ENCODE measurements at regions not wholly inside any gene's neighbourhood (a gene's known extent, or its start where the extent isn't known, plus 50 kb on each side); places are given as distances from the start of the nearest gene placed in this dataset.

- no peaks in the 10 kb centered on the region for H3K9me3 Mint-ChIP-seq
- Histone ChIP-seq H3K4me1 (ENCODE audit: insufficient read depth, low read length) (no peaks in the 10 kb centered on the region), H3K9me3 (ENCODE audit: control insufficient read depth in 1 of 2, insufficient read depth in 1 of 2, low read length in 2 of 2) (no peaks in the 10 kb centered on the region), H3K27me3 (ENCODE audit: control insufficient read depth in 1 of 2, insufficient read depth in 2 of 2, low read length in 2 of 2) (no peaks in the 10 kb centered on the region), H3K4me3 (ENCODE audit: low read length) (no peak overlapping the region), H3K36me3 (ENCODE audit: insufficient read depth, low read length) (no peaks in the 10 kb centered on the region), H3K27ac (ENCODE audit: low read depth in 1 of 2, low read length in 2 of 2) (no peak overlapping the region)
- ChIA-PET POLR2A (interaction anchor here (0.7 kb wide), 1 partner anchor 139 kb away, joined by 3 read pairs; no protein-coding TSS in a partner anchor), CTCF (interaction anchor here (0.6 kb wide), 1 partner anchor 10 kb away, joined by 3 read pairs; no protein-coding TSS in a partner anchor)
- H3K4me3 Mint-ChIP-seq, result no peak overlapping the region
- ATAC-seq (ENCODE audit: poor library complexity) (no peak), DNase-seq (no peak)
- H3K27ac Mint-ChIP-seq, result no peak overlapping the region
- no peaks in the 10 kb centered on the region for H3K4me1 Mint-ChIP-seq (ENCODE audit: low read depth)
- H3K27me3 Mint-ChIP-seq, result no peaks in the 10 kb centered on the region
- TF ChIP-seq CTCF (IDR thresholded peaks at IDR 0.05), result no peak
- no peaks in the 10 kb centered on the region for H3K36me3 Mint-ChIP-seq (ENCODE audit: low read depth)
- intact Hi-C loops (cut with DNase I, micrococcal nuclease), result no loop called here
Measured at GRCh38 chr3:137297770-137298169, 340.0 kb downstream of the IL20RB start.

GRCh38 chr3:137300703-137301102, 342.9 kb downstream of the IL20RB start:
- Mint-ChIP-seq H3K36me3 (ENCODE audit: low read depth) (no peaks in the 10 kb centered on the region), H3K27ac (no peak overlapping the region), H3K4me3 (no peak overlapping the region), H3K27me3 (no peaks in the 10 kb centered on the region), H3K9me3 (no peaks in the 10 kb centered on the region), H3K4me1 (ENCODE audit: low read depth) (no peaks in the 10 kb centered on the region)
- ChIA-PET POLR2A (no interaction called here), CTCF (no interaction called here)
- H3K27ac ChIP-seq (ENCODE audit: low read depth in 1 of 2, low read length in 2 of 2), result no peak overlapping the region
- no peak overlapping the region for H3K4me3 ChIP-seq (ENCODE audit: low read length)
- H3K4me1 ChIP-seq (ENCODE audit: insufficient read depth, low read length), result no peaks in the 10 kb centered on the region
- no peak for TF ChIP-seq CTCF (IDR thresholded peaks at IDR 0.05)
- DNase-seq (no peak), ATAC-seq (ENCODE audit: poor library complexity) (no peak)
- no peaks in the 10 kb centered on the region for H3K9me3 ChIP-seq (ENCODE audit: control insufficient read depth in 1 of 2, insufficient read depth in 1 of 2, low read length in 2 of 2)
- intact Hi-C loops (cut with DNase I, micrococcal nuclease), result no loop called here
- no peaks in the 10 kb centered on the region for H3K27me3 ChIP-seq (ENCODE audit: control insufficient read depth in 1 of 2, insufficient read depth in 2 of 2, low read length in 2 of 2)
- H3K36me3 ChIP-seq (ENCODE audit: insufficient read depth, low read length), result no peaks in the 10 kb centered on the region

- ATAC-seq (ENCODE audit: poor library complexity) (no peak), DNase-seq (no peak)
- H3K27me3 Mint-ChIP-seq, result no peaks in the 10 kb centered on the region
- no peak overlapping the region for H3K27ac ChIP-seq (ENCODE audit: low read depth in 1 of 2, low read length in 2 of 2)
- no peaks in the 10 kb centered on the region for H3K9me3 Mint-ChIP-seq
- TF ChIP-seq CTCF (IDR thresholded peaks at IDR 0.05), result no peak
- no peaks in the 10 kb centered on the region for H3K27me3 ChIP-seq (ENCODE audit: control insufficient read depth in 1 of 2, insufficient read depth in 2 of 2, low read length in 2 of 2)
- no peak overlapping the region for H3K4me3 ChIP-seq (ENCODE audit: low read length)
- H3K27ac Mint-ChIP-seq, result no peak overlapping the region
- intact Hi-C loops (cut with DNase I, micrococcal nuclease), result no loop called here
- ChIA-PET POLR2A (no interaction called here), CTCF (interaction anchor here (0.7 kb wide), 1 partner anchor 1415 kb away, joined by 3 read pairs; no protein-coding TSS in a partner anchor)
- H3K9me3 ChIP-seq (ENCODE audit: control insufficient read depth in 1 of 2, insufficient read depth in 1 of 2, low read length in 2 of 2), result no peaks in the 10 kb centered on the region
- H3K4me1 ChIP-seq (ENCODE audit: insufficient read depth, low read length), result no peaks in the 10 kb centered on the region
- no peaks in the 10 kb centered on the region for H3K4me1 Mint-ChIP-seq (ENCODE audit: low read depth)
- no peaks in the 10 kb centered on the region for H3K36me3 ChIP-seq (ENCODE audit: insufficient read depth, low read length)
- no peak overlapping the region for H3K4me3 Mint-ChIP-seq
- no peaks in the 10 kb centered on the region for H3K36me3 Mint-ChIP-seq (ENCODE audit: low read depth)
Measured at GRCh38 chr3:137304313-137305056, 346.7 kb downstream of the IL20RB start.

Data from CD4-positive, alpha-beta T cell (primary cell).